Transverse colon (tissue), 4 donors: ENCODE measurements at regions not wholly inside any gene's neighbourhood (a gene's known extent, or its start where the extent isn't known, plus 50 kb on each side); places are given as distances from the start of the nearest gene placed in this dataset.

Source experiments
- DNase-seq: peaks from one replicate; pipeline ENCODE4 v3.0.0-alpha.2; 2019
- H3K27ac ChIP-seq, 4 donors: fragments of 200-600 bp; sonication (generic); 2 replicates each; pipeline ENCODE4 v1.5.1; 2016 to 2018; ENCODE audit warnings: inconsistent platforms in 4 of 4
- H3K27me3 ChIP-seq: fragments of 200-600 bp; sonication (generic); 2 replicates; pipeline ENCODE4 v1.5.1; 2017; ENCODE audit warnings: inconsistent platforms
- H3K36me3 ChIP-seq, 4 donors: fragments of 200-600 bp; sonication (generic); 2 replicates each; pipeline ENCODE4 v1.5.1; 2017 to 2019; ENCODE audit warnings: inconsistent platforms in 4 of 4
- H3K4me1 ChIP-seq, 4 donors: fragments of 200-600 bp; sonication (generic); 2 replicates each; pipeline ENCODE4 v1.5.1; 2017 to 2020; ENCODE audit warnings: inconsistent platforms in 4 of 4
- H3K4me3 ChIP-seq, 4 donors: fragments of 200-600 bp; sonication (generic); 1 replicate in 1 of 4; 2 replicates in 3 of 4; pipeline versions ENCODE4 v1.5.1 to v1.6.1; 2017 to 2019; ENCODE audit warnings: inconsistent platforms in 4 of 4
- H3K9me3 ChIP-seq, 2 donors: fragments of 200-600 bp; sonication (generic); 2 replicates each; pipeline ENCODE4 v1.5.1; 2017 to 2019; ENCODE audit warnings: inconsistent platforms in 2 of 2
- EP300 ChIP-seq: sonication (generic); formaldehyde crosslinking; IDR thresholded peaks from one replicate; pipeline ENCODE4 v1.6.1; 2017; ENCODE audit warnings: antibody characterized with exemption, low read depth
- POLR2A ChIP-seq: fragments of 450-650 bp; IDR thresholded peaks from one replicate; pipeline ENCODE4 v1.6.1; 2016; ENCODE audit warnings: antibody characterized with exemption, mild to moderate bottlenecking, moderate library complexity
- POLR2AphosphoS5 ChIP-seq, 3 donors: sonication (generic); formaldehyde crosslinking; IDR thresholded peaks; one replicate each; pipeline ENCODE4 v1.6.1; 2016; ENCODE audit warnings: antibody characterized with exemption in 3 of 3
- WGBS, 2 donors: methylation state at CpG; one replicate each; pipeline ENCODE4 v1.1.5; 2018; ENCODE audit warnings: low coverage in 1 of 2; 5-methylcytosine and 5-hydroxymethylcytosine counted together
- in situ Hi-C, 4 donors: fragments of 200-750 bp; cut with MboI; loops; one replicate each; pipeline versions ENCODE4 v1.15.0 to v1.15.1; 2017; ENCODE audit warnings: low sequenced_read_pairs in 3 of 4, low pct_ligation_motif_present in 1 of 4, low pct_unique_long_range_greater_than_20kb in 1 of 4
- intact Hi-C: fragments of 100-400 bp; cut with DNase I; formaldehyde crosslinking; loops from one replicate; pipeline ENCODE4 v1.15.1; 2023; ENCODE audit warnings: low total_unique reads
- TF ChIP-seq, protein P1 (sequence below), 5 experiments: fragments of 200-600 bp in 3 of 5; fragments of 450-650 bp in 2 of 5; sonication (generic) in 3 of 5; IDR thresholded peaks; 1 replicate in 2 of 5; 2 replicates in 3 of 5; pipeline ENCODE4 v1.5.1; 2016 to 2017; ENCODE audit warnings: antibody characterized with exemption in 5 of 5, inconsistent platforms in 3 of 5, mild to moderate bottlenecking in 2 of 5, moderate library complexity in 1 of 5

DNA sequence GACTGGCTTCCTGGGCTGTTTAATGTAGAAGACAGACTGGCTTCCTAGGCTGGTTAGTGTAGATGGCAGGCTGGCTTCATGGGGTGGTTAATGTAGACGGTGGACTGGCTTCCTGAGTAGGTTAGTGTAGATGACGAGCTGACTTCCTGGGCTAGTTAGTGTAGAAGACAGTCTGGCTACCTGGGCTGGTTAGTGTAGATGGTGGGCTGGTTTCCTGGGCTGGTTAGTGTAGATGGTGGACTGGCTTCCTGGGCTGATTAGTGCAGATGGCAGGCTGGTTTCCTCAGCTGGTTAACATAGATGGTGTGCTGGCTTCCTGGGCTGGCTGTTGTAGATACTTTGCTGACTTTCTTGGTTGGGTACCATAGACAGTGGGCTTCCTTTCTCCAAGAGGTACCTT, 122.9 kb upstream of the PPP2R2D start:
- WGBS, 2 donors: 79 to 92% methylated on average over 2 of the region's 2 CpGs
- intact Hi-C loops (no loop called here), in situ Hi-C loops (loop anchor here in 2 of 4 donors (25.0 kb wide), 1 partner anchor 1591 kb away; no protein-coding TSS in a partner anchor)
- Histone ChIP-seq H3K27me3 (no peaks in the 10 kb centered on the region), H3K4me1 (no peaks in the 10 kb centered on the region), H3K4me3 (no peak overlapping the region), H3K27ac (no peak overlapping the region), H3K9me3 (peaks cover 9 to 20% of the 10 kb centered on the region in 2 donors), H3K36me3 (no peaks in the 10 kb centered on the region)
- TF ChIP-seq EP300 (no peak), POLR2A (no peak), POLR2AphosphoS5 (IDR thresholded peaks at IDR 0.05) (no peak)
- TF ChIP-seq, protein P1, sequence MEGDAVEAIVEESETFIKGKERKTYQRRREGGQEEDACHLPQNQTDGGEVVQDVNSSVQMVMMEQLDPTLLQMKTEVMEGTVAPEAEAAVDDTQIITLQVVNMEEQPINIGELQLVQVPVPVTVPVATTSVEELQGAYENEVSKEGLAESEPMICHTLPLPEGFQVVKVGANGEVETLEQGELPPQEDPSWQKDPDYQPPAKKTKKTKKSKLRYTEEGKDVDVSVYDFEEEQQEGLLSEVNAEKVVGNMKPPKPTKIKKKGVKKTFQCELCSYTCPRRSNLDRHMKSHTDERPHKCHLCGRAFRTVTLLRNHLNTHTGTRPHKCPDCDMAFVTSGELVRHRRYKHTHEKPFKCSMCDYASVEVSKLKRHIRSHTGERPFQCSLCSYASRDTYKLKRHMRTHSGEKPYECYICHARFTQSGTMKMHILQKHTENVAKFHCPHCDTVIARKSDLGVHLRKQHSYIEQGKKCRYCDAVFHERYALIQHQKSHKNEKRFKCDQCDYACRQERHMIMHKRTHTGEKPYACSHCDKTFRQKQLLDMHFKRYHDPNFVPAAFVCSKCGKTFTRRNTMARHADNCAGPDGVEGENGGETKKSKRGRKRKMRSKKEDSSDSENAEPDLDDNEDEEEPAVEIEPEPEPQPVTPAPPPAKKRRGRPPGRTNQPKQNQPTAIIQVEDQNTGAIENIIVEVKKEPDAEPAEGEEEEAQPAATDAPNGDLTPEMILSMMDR (IDR thresholded peaks at IDR 0.05): no peak
- DNase-seq: no peak

DNA sequence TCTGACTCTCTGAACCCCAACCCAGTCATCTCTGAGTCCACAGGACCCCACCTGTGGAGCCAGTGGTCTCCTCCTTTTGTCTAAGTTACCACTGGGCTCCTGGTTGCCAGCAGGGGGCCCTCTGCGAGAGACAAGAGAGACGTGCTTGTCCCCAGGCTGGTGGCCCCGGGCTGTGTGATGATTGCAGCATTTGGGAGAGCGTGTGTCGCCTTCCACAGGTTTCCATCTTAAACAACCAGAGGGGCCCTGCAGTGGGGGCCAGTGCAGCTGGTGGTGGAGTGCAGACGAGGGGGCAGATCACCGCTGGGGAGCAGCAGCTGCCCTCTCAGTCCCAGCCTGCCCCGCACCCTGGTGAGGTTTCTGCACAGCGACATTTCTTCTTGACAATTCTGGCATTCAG, 122.4 kb upstream of the PPP2R2D start:
- TF ChIP-seq EP300 (no peak), POLR2AphosphoS5 (IDR thresholded peaks at IDR 0.05) (no peak), POLR2A (no peak)
- TF ChIP-seq, protein P1 (IDR thresholded peaks at IDR 0.05): no peak
- WGBS, 2 donors: 70 to 93% methylated on average over 2 to 9 of the region's 9 CpGs
- intact Hi-C loops: no loop called here
- no peaks in the 10 kb centered on the region for H3K36me3 ChIP-seq
- no peaks in the 10 kb centered on the region for H3K4me1 ChIP-seq
- H3K4me3 ChIP-seq: no peak overlapping the region
- H3K27me3 ChIP-seq: no peaks in the 10 kb centered on the region
- no peak for DNase-seq
- peaks cover 9 to 20% of the 10 kb centered on the region in 2 donors for H3K9me3 ChIP-seq
- H3K27ac ChIP-seq: no peak overlapping the region
- in situ Hi-C loops: loop anchor here in 2 of 4 donors (25.0 kb wide), 1 partner anchor 1591 kb away; no protein-coding TSS in a partner anchor

DNA sequence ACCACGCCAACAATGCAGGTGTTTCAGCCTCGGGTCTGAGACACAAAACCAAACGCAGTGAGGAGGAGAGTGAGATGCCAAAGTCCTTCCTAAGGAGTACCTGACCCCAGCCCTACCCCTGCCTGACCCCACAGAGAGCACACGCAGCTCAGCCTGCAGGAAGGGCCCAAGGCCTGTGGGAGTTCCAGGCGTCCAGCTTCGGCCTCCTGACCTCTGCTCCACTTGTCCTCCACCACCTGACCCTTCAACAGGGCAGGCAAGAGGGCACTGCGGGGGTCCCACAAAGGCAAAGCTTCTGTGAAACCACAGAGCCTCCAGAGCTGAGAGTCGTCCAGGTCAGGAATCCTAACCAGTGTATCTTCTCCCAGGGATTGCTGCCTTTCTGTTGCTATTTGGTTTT, 122.0 kb upstream of the PPP2R2D start:
- Histone ChIP-seq H3K4me1 (no peaks in the 10 kb centered on the region), H3K36me3 (no peaks in the 10 kb centered on the region), H3K27me3 (no peaks in the 10 kb centered on the region), H3K27ac (no peak overlapping the region), H3K9me3 (peaks cover 9 to 20% of the 10 kb centered on the region in 2 donors), H3K4me3 (no peak overlapping the region)
- DNase-seq: no peak
- 79% methylated on average over 8 of the region's 8 CpGs; no CpG with 5 or more reads in 1 of the 2 donors for WGBS, 2 donors
- intact Hi-C loops: no loop called here
- in situ Hi-C loops: loop anchor here in 2 of 4 donors (25.0 kb wide), 1 partner anchor 1592 kb away; no protein-coding TSS in a partner anchor
- TF ChIP-seq POLR2AphosphoS5 (IDR thresholded peaks at IDR 0.05) (no peak), EP300 (no peak), POLR2A (no peak)
- TF ChIP-seq, protein P1 (IDR thresholded peaks at IDR 0.05): no peak

DNA sequence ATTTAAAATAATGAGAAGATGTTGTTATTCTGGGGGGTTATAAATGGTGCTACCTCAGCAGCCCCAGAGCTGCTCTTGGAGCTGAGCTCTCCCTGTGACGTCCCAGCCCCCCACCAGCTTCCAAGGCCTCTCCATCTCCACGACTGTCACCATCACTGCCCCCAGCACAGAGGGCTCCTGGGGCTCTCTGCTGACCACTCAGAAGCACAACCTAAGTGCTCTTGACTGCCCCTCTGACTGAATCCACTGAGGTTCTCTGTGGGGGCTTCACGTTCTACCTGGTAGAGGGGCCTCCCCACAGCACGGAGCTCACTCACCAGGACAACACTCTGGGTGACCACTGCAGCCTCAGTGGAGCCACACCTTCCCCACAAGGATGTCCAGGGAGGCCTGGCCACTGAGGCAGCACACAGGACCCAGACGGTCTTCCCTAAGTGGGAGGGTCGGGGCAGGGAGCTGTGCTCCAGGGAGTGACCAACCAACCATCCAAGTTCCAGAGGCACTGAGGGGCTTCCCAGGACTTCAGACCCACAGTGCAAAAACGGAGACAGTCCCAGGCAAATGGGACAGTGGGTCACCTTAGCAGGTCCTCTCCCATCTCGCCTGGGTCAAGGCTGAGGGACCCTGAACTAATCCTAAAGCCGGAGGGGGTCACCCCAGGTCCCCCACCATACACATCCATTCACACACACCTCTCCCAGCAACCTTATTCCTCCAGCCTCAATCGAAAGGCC, 121.0 kb upstream of the PPP2R2D start:
- H3K4me1 ChIP-seq: no peaks in the 10 kb centered on the region
- intact Hi-C loops: no loop called here
- DNase-seq: no peak
- H3K27me3 ChIP-seq: no peaks in the 10 kb centered on the region
- H3K36me3 ChIP-seq: no peaks in the 10 kb centered on the region
- TF ChIP-seq, protein P1 (IDR thresholded peaks at IDR 0.05): no peak
- TF ChIP-seq POLR2A: no peak
- H3K27ac ChIP-seq: no peak overlapping the region
- WGBS, 2 donors: 74% methylated on average over 8 of the region's 10 CpGs; no CpG with 5 or more reads in 1 of the 2 donors
- peaks cover 9 to 20% of the 10 kb centered on the region in 2 donors for H3K9me3 ChIP-seq
- no peak overlapping the region for H3K4me3 ChIP-seq
- in situ Hi-C loops: loop anchor here in 2 of 4 donors (25.0 kb wide), 1 partner anchor 1593 kb away; no protein-coding TSS in a partner anchor
